Gastroesophageal sphincter (tissue), 3 donors: ENCODE measurements at regions not wholly inside any gene's neighbourhood (a gene's known extent, or its start where the extent isn't known, plus 50 kb on each side); places are given as distances from the start of the nearest gene placed in this dataset.

Experiments used
- EP300 ChIP-seq: sonication (generic); formaldehyde crosslinking; IDR thresholded peaks from one replicate; pipeline ENCODE4 v1.6.1; 2017; ENCODE audit warnings: antibody characterized with exemption, mild to moderate bottlenecking
- POLR2A ChIP-seq, 2 donors: fragments of 450-650 bp; IDR thresholded peaks; one replicate each; pipeline ENCODE4 v1.6.1; 2017; ENCODE audit warnings: antibody characterized with exemption in 2 of 2, mild to moderate bottlenecking in 2 of 2, moderate library complexity in 1 of 2
- POLR2AphosphoS5 ChIP-seq: sonication (generic); formaldehyde crosslinking; IDR thresholded peaks from one replicate; pipeline ENCODE4 v1.6.1; 2017; ENCODE audit warnings: antibody characterized with exemption
- TF ChIP-seq, protein P1 (sequence below), 4 experiments: fragments of 200-600 bp in 2 of 4; fragments of 450-650 bp in 2 of 4; sonication (generic) in 1 of 4; IDR thresholded peaks; one replicate each; pipeline ENCODE4 v1.5.1; 2017 to 2019; ENCODE audit warnings: antibody characterized with exemption in 4 of 4, mild to moderate bottlenecking in 2 of 4, moderate library complexity in 2 of 4

DNA sequence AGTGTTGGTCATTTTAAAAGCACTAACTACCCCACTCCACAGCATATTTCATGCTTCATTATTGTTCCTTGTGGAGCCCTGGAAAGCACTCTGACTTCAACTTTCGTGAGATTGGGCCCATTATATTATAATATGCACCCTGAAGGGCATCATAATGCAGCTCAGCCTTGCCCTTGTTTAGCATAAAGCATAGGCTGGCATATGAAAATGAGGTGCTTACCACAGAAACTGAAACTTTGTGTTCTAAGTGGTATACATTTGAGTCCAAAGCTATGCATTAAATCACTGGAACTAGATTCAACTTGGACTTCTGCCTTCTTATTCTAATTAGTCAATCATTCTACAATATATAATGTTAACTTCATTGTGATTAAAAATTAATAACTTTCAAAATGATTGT, 1027.9 kb downstream of the STIM2 start:
- TF ChIP-seq, protein P1, sequence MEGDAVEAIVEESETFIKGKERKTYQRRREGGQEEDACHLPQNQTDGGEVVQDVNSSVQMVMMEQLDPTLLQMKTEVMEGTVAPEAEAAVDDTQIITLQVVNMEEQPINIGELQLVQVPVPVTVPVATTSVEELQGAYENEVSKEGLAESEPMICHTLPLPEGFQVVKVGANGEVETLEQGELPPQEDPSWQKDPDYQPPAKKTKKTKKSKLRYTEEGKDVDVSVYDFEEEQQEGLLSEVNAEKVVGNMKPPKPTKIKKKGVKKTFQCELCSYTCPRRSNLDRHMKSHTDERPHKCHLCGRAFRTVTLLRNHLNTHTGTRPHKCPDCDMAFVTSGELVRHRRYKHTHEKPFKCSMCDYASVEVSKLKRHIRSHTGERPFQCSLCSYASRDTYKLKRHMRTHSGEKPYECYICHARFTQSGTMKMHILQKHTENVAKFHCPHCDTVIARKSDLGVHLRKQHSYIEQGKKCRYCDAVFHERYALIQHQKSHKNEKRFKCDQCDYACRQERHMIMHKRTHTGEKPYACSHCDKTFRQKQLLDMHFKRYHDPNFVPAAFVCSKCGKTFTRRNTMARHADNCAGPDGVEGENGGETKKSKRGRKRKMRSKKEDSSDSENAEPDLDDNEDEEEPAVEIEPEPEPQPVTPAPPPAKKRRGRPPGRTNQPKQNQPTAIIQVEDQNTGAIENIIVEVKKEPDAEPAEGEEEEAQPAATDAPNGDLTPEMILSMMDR (IDR thresholded peaks at IDR 0.05): no peak
- no peak for TF ChIP-seq POLR2A (IDR thresholded peaks at IDR 0.05)
- no peak for TF ChIP-seq POLR2AphosphoS5
- no peak for TF ChIP-seq EP300
